ENCODE measurements at regions not wholly inside any gene's neighbourhood (a gene's known extent, or its start where the extent isn't known, plus 50 kb on each side); places are given as distances from the start of the nearest gene placed in this dataset.

DNA sequence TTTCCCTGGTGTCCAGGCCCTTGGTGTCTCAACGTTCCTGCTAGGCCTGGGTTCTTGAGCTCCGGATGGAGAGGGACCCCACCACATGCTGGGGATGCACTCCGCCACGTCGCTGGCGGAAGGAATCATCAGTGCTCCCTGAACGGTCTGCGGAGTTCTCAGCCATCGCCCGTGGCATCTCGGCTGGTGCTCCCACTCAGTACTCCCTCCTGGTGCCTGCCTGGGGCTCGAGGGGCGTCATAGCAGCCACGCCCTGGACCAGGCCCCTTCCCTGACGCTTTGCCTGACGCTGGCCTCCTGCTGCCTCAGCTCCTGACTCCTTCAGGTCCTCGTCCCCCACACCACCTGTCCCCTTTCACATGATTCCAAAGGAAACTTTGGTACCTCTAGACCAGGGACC lies 95.9 kb upstream of the CIBAR2 start:
- 89% methylated on average over 16 of the region's 17 CpGs for WGBS
- no peak for DNase-seq (ENCODE audit: low spot score in 2 of 2)
- no peak overlapping the region for H3K4me3 ChIP-seq
- H3K27me3 ChIP-seq = no peaks in the 10 kb centered on the region
- H3K36me3 ChIP-seq = no peaks in the 10 kb centered on the region
- TF ChIP-seq, protein P1, sequence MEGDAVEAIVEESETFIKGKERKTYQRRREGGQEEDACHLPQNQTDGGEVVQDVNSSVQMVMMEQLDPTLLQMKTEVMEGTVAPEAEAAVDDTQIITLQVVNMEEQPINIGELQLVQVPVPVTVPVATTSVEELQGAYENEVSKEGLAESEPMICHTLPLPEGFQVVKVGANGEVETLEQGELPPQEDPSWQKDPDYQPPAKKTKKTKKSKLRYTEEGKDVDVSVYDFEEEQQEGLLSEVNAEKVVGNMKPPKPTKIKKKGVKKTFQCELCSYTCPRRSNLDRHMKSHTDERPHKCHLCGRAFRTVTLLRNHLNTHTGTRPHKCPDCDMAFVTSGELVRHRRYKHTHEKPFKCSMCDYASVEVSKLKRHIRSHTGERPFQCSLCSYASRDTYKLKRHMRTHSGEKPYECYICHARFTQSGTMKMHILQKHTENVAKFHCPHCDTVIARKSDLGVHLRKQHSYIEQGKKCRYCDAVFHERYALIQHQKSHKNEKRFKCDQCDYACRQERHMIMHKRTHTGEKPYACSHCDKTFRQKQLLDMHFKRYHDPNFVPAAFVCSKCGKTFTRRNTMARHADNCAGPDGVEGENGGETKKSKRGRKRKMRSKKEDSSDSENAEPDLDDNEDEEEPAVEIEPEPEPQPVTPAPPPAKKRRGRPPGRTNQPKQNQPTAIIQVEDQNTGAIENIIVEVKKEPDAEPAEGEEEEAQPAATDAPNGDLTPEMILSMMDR (IDR thresholded peaks at IDR 0.05) = no peak
- TF ChIP-seq POLR2AphosphoS5 (IDR thresholded peaks at IDR 0.05) = no peak
- no peak for TF ChIP-seq POLR2A (IDR thresholded peaks at IDR 0.05)
- no peak for TF ChIP-seq EP300 (IDR thresholded peaks at IDR 0.05)
- H3K4me1 ChIP-seq = peaks cover 57% of the 10 kb centered on the region
- no peak overlapping the region for H3K27ac ChIP-seq
- H3K9me3 ChIP-seq = no peaks in the 10 kb centered on the region

DNA sequence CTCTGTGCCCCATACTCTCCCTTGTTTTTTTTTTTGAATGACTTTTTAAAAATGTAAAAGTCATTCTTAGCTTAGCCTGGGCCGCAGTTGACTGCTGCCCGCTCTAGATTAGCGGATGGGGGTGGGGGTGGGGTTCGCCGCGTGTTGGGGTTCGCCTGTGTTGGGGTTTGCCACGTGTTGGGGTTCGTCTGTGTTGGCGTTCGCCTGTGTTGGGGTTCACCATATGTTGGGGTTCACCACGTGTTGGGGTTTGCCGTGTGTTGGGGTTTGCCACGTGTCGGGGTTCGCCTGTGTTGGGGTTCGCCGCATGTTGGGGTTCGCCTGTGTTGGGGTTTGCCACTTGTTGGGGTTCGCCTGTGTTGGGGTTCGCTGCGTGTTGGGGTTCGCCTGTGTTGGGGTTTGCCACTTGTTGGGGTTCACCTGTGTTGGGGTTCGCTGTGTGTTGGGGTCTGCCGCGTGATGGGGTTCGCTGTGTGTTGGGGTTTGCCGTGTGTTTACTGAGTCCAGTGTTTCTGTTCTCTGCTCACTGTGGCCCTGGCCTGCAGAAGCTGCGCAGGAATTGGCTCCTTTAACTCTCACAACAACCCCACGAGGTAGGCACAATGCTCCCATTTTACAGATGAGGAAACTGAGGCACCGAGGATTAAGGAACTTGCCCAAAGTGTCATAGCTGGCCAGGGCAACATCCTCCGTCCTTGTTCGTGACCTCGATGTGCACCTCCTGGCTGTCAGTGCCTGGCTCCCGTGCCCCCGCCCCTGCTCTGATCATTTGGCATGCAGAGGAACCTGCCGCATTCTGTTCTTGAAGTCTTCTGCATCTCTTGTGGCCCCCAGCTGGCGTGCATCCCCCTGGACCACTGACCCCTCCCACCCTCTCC lies 96.6 kb upstream of the CIBAR2 start:
- Histone ChIP-seq H3K4me1 (peaks cover 53% of the 10 kb centered on the region), H3K27ac (no peak overlapping the region), H3K27me3 (no peaks in the 10 kb centered on the region), H3K36me3 (no peaks in the 10 kb centered on the region), H3K9me3 (no peaks in the 10 kb centered on the region), H3K4me3 (no peak overlapping the region)
- 94% methylated on average over 38 of the region's 38 CpGs for WGBS
- TF ChIP-seq, protein P1 (IDR thresholded peaks at IDR 0.05) = no peak
- TF ChIP-seq EP300 (IDR thresholded peaks at IDR 0.05) = no peak
- no peak for TF ChIP-seq POLR2AphosphoS5 (IDR thresholded peaks at IDR 0.05)
- TF ChIP-seq POLR2A (IDR thresholded peaks at IDR 0.05) = no peak
- DNase-seq (ENCODE audit: low spot score in 2 of 2) = no peak

DNA sequence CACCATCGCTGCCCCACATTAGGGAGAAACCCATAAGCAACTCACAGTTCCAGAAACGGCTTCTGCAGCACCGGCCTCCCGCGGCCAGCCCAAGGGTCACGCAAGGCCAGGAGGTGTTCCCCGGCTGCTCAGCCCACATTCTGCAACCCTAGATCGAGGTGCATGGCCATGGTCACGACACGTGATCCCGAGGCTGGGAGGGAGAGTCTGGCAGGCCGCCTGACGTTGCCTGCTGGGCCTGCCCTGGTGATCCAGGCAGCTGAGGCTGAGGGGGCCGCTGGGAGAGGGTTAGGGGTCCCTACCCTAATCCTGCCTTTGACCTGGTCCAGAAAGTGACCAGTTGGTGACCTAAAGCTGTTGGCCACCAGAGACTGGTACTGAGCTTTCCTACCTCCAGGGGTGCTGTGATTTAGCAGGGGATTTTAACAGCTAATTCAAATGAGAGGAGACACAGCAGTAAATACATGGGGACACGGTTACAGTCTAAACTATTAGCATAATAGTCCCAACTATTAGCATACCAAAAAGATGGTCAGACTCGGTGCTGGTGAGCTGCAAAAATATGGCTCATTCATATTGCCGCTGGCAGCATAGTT lies 97.4 kb upstream of the CIBAR2 start:
- peaks cover 45% of the 10 kb centered on the region for H3K4me1 ChIP-seq

DNA sequence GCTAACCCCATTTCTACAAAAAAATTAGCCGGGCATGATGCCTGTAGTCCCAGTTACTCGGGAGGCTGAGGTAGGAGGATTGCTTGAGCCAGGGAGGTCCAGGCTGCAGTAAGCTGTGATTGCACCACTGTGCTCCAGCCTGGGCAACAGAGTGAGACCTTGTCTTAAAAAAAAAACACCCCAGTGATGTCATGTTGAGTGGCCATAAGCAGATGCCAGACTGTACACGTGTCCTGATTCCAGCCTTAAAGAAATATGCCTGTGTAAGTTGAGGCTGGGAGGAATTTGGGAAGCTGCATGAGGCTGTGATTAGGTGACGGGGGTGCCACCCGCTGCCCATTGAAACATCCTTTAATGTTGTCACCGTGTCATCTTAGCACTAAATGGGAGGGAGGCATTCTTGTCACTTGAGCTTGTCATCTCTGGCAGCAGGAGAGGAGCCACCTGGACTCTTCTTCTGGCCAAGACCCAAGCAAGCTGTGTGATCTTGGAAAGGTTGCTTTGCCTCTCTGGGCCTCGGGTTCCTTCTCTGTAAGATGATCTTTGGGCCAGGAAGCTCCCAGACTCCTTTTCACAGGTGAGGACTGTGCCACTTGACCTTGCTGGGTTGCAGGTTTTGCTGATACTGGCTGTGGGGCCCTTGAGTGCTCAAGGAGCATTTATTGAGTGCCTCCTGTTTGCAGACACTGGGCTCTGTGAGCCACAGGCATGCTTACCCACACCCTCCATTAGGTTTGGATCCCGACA lies 98.3 kb upstream of the CIBAR2 start:
- TF ChIP-seq POLR2AphosphoS5 (IDR thresholded peaks at IDR 0.05) = no peak
- TF ChIP-seq, protein P1 (IDR thresholded peaks at IDR 0.05) = no peak
- Histone ChIP-seq H3K9me3 (no peaks in the 10 kb centered on the region), H3K27me3 (no peaks in the 10 kb centered on the region), H3K4me1 (peaks cover 40% of the 10 kb centered on the region), H3K4me3 (no peak overlapping the region), H3K27ac (no peak overlapping the region), H3K36me3 (no peaks in the 10 kb centered on the region)
- 71% methylated on average over 8 of the region's 8 CpGs for WGBS
- DNase-seq (ENCODE audit: low spot score in 2 of 2) = no peak

More for the DNA sequence above, 97.4 kb upstream of the CIBAR2 start:
- Histone ChIP-seq H3K36me3 (no peaks in the 10 kb centered on the region), H3K27ac (no peak overlapping the region), H3K4me3 (no peak overlapping the region), H3K9me3 (no peaks in the 10 kb centered on the region), H3K27me3 (no peaks in the 10 kb centered on the region)
- TF ChIP-seq, protein P1 (IDR thresholded peaks at IDR 0.05) = no peak
- no peak for TF ChIP-seq POLR2AphosphoS5 (IDR thresholded peaks at IDR 0.05)
- WGBS = 83% methylated on average over 17 of the region's 17 CpGs
- no peak for DNase-seq (ENCODE audit: low spot score in 2 of 2)

DNA sequence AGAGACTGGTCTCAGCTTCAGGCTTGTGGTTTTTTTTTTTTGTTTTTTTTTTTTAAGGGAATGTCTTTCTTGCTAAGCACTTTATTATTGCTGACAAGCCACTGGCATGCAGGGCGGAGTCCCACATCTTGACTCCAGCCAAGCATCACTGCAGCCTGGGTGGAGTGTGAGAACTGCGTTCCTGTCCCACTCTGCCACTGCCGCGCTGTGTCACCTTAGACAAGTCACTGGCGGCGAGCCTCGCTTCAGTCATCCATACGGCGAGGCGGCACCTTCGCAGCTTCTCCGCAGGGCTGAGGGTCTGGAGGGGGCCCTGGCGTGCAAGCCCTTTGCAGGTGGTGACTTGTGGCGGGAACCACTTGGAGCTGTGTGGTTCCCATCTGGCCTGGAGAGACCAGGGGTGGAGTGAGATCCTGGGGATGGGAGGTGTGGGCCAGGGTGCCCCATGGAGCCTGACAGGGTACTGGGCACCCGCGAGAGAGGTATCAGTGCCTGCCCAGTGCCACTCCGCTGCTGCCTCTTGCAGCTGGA lies 99.1 kb upstream of the CIBAR2 start:
- H3K36me3 ChIP-seq = no peaks in the 10 kb centered on the region
- TF ChIP-seq POLR2A (IDR thresholded peaks at IDR 0.05) (no peak), EP300 (IDR thresholded peaks at IDR 0.05) (no peak), POLR2AphosphoS5 (IDR thresholded peaks at IDR 0.05) (no peak)
- TF ChIP-seq, protein P1 (IDR thresholded peaks at IDR 0.05) = no peak
- no peaks in the 10 kb centered on the region for H3K9me3 ChIP-seq
- DNase-seq (ENCODE audit: low spot score in 2 of 2) = no peak
- H3K4me1 ChIP-seq = peaks cover 33% of the 10 kb centered on the region
- no peak overlapping the region for H3K4me3 ChIP-seq
- 27% methylated on average over 2 of the region's 17 CpGs for WGBS
- H3K27me3 ChIP-seq = no peaks in the 10 kb centered on the region
- H3K27ac ChIP-seq = no peak overlapping the region
